WERI-Rb-1 (cell line): ENCODE measurements at regions not wholly inside any gene's neighbourhood (a gene's known extent, or its start where the extent isn't known, plus 50 kb on each side); places are given as distances from the start of the nearest gene placed in this dataset.

Source experiments
- DNase-seq: peaks from one replicate; pipeline ENCODE4 v3.0.0-alpha.2; 2020
- H3K27ac ChIP-seq: fragments of 250-450 bp; sonication (Bioruptor Pico); 2 replicates; pipeline ENCODE4 v1.5.1; 2020; ENCODE audit warnings: mild to moderate bottlenecking, moderate library complexity
- H3K27me3 ChIP-seq: fragments of 250-450 bp; sonication (Bioruptor Pico); 2 replicates; pipeline ENCODE4 v1.5.1; 2021; ENCODE audit warnings: mild to moderate bottlenecking, low read depth, moderate library complexity; ENCODE audit not compliant: insufficient read depth, severe bottlenecking
- H3K36me3 ChIP-seq: fragments of 250-450 bp; sonication (Bioruptor Pico); 2 replicates; pipeline ENCODE4 v1.5.1; 2020; ENCODE audit warnings: mild to moderate bottlenecking, moderate library complexity
- H3K4me3 ChIP-seq: 2 replicates; pipeline ENCODE4 v1.5.1; 2011; ENCODE audit warnings: low read depth, mild to moderate bottlenecking, control low read depth, low read length
- H3K9me3 ChIP-seq: fragments of 250-450 bp; sonication (Bioruptor Pico); 2 replicates; pipeline ENCODE4 v1.5.1; 2021; ENCODE audit warnings: mild to moderate bottlenecking, moderate library complexity; ENCODE audit not compliant: severe bottlenecking
- TF ChIP-seq, protein P1 (sequence below): IDR thresholded peaks from 2 replicates; pipeline ENCODE4 v1.5.1; 2011; ENCODE audit warnings: low read depth, mild to moderate bottlenecking, control low read depth, inconsistent platforms, low read length

DNA sequence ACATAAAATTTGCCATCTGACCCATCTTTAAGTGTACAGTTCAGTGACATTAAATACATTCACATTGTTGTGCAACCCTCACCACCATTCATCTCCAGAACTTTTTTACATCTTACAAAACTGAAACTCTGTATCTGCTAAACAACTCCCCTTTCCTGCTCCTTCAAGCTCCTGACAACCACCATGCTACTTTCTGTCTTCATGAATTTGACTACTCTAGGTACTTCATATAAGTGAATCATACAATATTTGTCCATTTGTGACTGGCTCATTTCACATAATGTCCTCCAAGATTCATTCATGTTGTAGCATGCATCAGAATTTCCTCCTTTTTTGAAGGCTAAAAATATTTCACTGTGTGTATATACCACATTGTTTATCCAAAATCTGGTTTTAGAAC lies 86.9 kb upstream of the SMLR1 start:
- H3K36me3 ChIP-seq = no peaks in the 10 kb centered on the region
- H3K27me3 ChIP-seq = no peaks in the 10 kb centered on the region
- DNase-seq = no peak
- H3K27ac ChIP-seq = no peak overlapping the region
- no peaks in the 10 kb centered on the region for H3K9me3 ChIP-seq
- TF ChIP-seq, protein P1, sequence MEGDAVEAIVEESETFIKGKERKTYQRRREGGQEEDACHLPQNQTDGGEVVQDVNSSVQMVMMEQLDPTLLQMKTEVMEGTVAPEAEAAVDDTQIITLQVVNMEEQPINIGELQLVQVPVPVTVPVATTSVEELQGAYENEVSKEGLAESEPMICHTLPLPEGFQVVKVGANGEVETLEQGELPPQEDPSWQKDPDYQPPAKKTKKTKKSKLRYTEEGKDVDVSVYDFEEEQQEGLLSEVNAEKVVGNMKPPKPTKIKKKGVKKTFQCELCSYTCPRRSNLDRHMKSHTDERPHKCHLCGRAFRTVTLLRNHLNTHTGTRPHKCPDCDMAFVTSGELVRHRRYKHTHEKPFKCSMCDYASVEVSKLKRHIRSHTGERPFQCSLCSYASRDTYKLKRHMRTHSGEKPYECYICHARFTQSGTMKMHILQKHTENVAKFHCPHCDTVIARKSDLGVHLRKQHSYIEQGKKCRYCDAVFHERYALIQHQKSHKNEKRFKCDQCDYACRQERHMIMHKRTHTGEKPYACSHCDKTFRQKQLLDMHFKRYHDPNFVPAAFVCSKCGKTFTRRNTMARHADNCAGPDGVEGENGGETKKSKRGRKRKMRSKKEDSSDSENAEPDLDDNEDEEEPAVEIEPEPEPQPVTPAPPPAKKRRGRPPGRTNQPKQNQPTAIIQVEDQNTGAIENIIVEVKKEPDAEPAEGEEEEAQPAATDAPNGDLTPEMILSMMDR = no peak
- H3K4me3 ChIP-seq = no peak overlapping the region

GRCh38 chr6:130742131-130742681 lies 85.0 kb upstream of the SMLR1 start:
- no peaks in the 10 kb centered on the region for H3K27me3 ChIP-seq
- H3K4me3 ChIP-seq = no peak overlapping the region
- H3K27ac ChIP-seq = no peak overlapping the region
- no peaks in the 10 kb centered on the region for H3K36me3 ChIP-seq
- TF ChIP-seq, protein P1 = no peak
- no peaks in the 10 kb centered on the region for H3K9me3 ChIP-seq
- DNase-seq = no peak

DNA sequence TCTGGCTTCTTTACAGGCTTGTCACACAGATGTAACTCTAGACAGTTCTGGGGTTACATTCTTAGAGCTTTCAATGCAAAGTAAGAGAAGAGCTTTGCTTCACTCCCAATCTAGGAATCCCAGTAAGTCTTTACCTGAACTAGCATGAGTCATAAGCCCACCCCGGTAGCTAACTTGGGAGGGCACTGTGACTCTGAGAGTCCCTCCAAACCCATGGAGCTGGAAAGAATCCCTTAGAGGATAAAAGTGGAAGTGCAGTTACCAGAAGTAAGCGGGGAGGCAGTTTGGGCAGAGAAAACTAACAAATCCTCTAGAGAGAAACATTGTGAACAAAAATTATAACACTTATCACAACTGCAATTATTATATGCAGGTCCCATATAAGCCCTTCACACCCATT lies 84.0 kb upstream of the SMLR1 start:
- no peak overlapping the region for H3K27ac ChIP-seq
- H3K4me3 ChIP-seq = no peak overlapping the region
- H3K36me3 ChIP-seq = no peaks in the 10 kb centered on the region
- H3K27me3 ChIP-seq = no peaks in the 10 kb centered on the region
- DNase-seq = no peak
- TF ChIP-seq, protein P1 = no peak
- H3K9me3 ChIP-seq = no peaks in the 10 kb centered on the region

DNA sequence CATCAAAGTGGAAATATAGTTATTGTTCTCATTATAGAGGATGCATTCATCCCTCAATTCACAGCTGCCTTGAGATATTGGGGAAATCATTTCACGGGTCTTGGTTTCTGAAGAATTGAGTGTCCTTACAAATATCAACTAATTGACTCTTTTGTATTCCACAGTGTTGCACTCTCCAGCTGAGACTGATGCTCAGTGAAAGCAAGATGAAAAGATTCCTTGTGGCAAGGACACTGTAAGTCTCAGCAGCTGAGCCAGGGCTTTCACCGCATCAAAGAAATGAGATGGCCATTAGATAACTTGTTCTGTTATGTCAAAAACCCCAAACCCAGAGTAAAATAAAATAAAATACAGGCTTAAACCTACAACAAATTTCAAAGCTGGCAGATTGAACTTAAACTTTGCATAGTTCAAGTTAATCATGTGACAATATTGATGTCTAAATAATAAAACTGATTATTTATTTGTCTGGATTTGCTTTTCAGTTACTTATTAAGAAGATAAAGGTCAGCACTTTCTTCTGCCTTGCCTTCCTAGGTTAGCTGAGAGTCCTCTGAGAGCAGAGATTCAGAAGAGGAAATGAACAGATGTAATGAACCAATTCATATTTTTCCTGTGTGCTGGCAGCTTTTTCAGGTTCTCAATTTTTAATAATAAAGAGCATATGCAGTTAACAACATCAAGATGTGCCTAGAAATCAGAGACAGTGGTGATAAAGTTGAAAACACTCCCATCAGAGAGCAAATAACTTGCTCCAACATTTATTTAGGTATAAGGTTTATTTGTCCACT lies 82.4 kb upstream of the SMLR1 start:
- TF ChIP-seq, protein P1 = no peak
- no peaks in the 10 kb centered on the region for H3K27me3 ChIP-seq
- H3K36me3 ChIP-seq = no peaks in the 10 kb centered on the region
- peaks cover 6% of the 10 kb centered on the region for H3K9me3 ChIP-seq
- no peak overlapping the region for H3K27ac ChIP-seq
- H3K4me3 ChIP-seq = no peak overlapping the region
- DNase-seq = no peak

- H3K4me3 ChIP-seq = no peak overlapping the region
- H3K27ac ChIP-seq = no peak overlapping the region
- H3K27me3 ChIP-seq = no peaks in the 10 kb centered on the region
- TF ChIP-seq, protein P1 = no peak
- peaks cover 6% of the 10 kb centered on the region for H3K9me3 ChIP-seq
- no peak for DNase-seq
- no peaks in the 10 kb centered on the region for H3K36me3 ChIP-seq
Measured at GRCh38 chr6:130748041-130748440, 79.2 kb upstream of the SMLR1 start.

DNA sequence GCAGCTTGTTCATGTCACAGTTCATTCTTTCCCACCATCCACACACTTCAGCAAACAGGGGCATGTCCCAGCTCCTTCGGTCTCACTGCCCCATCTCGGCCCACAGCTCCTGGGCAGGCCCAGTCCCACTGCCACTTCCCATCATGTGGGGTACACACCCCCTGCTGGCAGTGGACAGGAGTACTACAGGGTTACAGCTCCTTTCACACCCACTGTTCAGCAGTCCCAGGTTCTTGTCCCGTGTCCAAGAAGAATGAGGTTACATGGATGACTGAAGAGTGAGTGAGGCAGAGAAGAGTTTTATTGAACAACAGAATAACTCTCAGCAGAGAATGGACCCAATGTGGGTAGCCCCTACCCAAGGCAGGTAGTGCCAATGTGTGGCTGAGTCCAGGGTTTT lies 77.8 kb upstream of the SMLR1 start:
- no peaks in the 10 kb centered on the region for H3K27me3 ChIP-seq
- H3K27ac ChIP-seq = no peak overlapping the region
- TF ChIP-seq, protein P1 = 0 out of 2 replicates have a peak, but pooled peaks have one; percentile 17
- H3K36me3 ChIP-seq = no peaks in the 10 kb centered on the region
- no peak overlapping the region for H3K4me3 ChIP-seq
- no peak for DNase-seq
- H3K9me3 ChIP-seq = peaks cover 6% of the 10 kb centered on the region
